ENCODE measurements at regions not wholly inside any gene's neighbourhood (a gene's known extent, or its start where the extent isn't known, plus 50 kb on each side); places are given as distances from the start of the nearest gene placed in this dataset.

DNA sequence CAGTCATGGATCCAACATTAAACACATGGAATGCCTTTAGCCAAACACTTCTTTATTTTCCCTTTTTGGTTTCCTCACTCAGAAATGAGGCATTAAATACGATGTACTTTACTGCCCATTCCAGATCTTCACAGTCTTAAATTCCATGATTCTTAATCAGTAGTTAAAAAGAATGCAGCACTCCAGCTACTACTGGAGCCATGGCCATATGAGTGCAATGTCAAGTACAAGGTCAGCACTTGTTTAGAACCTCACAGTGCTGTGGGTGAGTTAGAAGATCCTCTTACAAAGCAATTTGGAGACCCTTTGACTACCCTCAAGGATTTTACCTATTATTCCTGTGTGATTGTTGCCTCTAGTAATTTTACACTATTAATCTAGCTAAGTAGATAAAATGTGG lies 550.3 kb upstream of the LRRTM1 start:
- Mint-ChIP-seq H3K9me3 (peaks cover 30% of the 10 kb centered on the region), H3K4me1 (ENCODE audit: low read depth) (no peaks in the 10 kb centered on the region), H3K27ac (no peak overlapping the region), H3K4me3 (no peak overlapping the region), H3K36me3 (ENCODE audit: low read depth) (no peaks in the 10 kb centered on the region), H3K27me3 (no peaks in the 10 kb centered on the region)
- no peak for DNase-seq

GRCh38 chr2:80852808-80853139 lies 548.2 kb upstream of the LRRTM1 start:
- H3K4me1 Mint-ChIP-seq (ENCODE audit: low read depth) = no peaks in the 10 kb centered on the region
- H3K27ac Mint-ChIP-seq = no peak overlapping the region
- H3K9me3 Mint-ChIP-seq = peaks cover 30% of the 10 kb centered on the region
- H3K36me3 Mint-ChIP-seq (ENCODE audit: low read depth) = no peaks in the 10 kb centered on the region
- no peak for DNase-seq
- no peaks in the 10 kb centered on the region for H3K27me3 Mint-ChIP-seq
- no peak overlapping the region for H3K4me3 Mint-ChIP-seq

DNA sequence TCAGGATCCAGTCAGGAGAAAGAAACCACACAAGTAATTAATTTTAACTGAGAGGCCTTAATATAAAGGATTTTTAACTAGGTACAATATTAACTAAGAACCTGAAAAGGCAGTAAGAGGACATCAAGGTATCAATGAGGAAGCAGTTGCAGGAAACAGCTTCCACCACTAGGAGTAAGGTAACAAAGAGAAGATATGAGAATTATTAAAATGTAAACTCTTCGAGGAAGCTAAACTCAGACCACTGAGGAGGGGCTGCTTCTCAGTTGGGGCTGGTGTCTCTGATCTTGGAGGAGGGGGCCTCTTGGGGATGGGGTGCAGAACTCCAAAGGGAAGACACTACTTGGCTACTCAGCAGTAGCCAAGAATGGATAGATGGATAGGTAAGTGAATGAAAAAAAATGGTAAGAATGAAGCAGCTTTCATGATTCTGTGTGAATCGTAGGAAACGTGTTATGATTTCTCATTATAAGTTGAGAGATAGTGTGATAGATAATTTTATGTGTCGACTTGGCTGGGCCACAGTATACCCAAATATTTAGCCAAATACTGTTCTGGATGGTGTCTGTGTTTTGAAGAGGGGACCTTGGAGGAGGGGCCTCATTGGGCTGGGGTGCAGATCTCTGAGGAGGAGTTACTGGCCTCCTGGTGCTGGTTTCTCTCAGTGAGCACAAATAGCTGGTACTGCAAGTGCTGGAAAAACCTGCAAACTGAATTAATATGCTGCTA lies 547.7 kb upstream of the LRRTM1 start:
- no peaks in the 10 kb centered on the region for H3K36me3 Mint-ChIP-seq (ENCODE audit: low read depth)
- H3K27ac Mint-ChIP-seq = no peak overlapping the region
- DNase-seq = no peak
- no peaks in the 10 kb centered on the region for H3K27me3 Mint-ChIP-seq
- peaks cover 30% of the 10 kb centered on the region for H3K9me3 Mint-ChIP-seq
- no peaks in the 10 kb centered on the region for H3K4me1 Mint-ChIP-seq (ENCODE audit: low read depth)
- H3K4me3 Mint-ChIP-seq = no peak overlapping the region

DNA sequence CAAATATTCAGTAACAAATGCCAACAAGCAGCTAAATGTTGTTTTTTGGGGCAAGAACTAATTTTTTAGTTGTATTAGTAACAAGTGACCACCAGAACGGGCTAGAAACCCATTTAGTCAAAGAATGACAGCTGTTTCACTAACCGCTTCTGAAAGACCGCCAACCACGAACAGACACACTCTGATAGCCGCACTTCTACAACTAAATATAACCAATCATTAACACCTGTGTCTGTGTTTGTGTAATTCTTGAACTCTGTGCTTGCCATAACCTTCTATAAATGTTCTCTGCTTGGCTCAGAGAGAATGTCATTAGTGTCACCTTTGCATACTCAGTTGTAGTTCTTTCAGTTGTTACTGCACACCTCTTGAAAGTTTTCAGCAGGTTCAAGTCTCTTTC lies 526.3 kb upstream of the LRRTM1 start:
- Mint-ChIP-seq H3K27ac (no peak overlapping the region), H3K36me3 (ENCODE audit: low read depth) (no peaks in the 10 kb centered on the region), H3K4me1 (ENCODE audit: low read depth) (no peaks in the 10 kb centered on the region), H3K27me3 (no peaks in the 10 kb centered on the region), H3K4me3 (no peak overlapping the region), H3K9me3 (peaks cover 22% of the 10 kb centered on the region)
- DNase-seq = no peak

DNA sequence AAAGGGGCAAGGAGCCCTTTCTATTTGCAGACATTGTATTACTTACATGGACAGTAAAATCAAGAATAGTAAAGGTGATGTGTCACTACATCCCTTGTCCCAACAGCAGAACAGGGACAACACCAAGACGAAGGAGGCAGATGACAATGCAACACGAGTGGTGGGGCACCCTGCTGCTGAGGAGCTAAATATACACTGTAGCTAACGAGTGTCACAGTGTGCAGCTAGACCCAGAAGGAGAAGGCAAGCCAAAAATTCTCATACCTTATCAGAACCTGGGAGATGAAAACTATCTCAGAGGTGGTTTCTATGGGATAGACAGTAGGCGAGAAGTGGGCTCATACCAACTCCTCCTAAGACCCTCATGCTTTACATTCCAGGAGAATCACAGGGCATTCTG lies 518.4 kb upstream of the LRRTM1 start:
- H3K27me3 Mint-ChIP-seq = no peaks in the 10 kb centered on the region
- no peaks in the 10 kb centered on the region for H3K36me3 Mint-ChIP-seq (ENCODE audit: low read depth)
- no peaks in the 10 kb centered on the region for H3K4me1 Mint-ChIP-seq (ENCODE audit: low read depth)
- H3K27ac Mint-ChIP-seq = no peak overlapping the region
- peaks cover 32% of the 10 kb centered on the region for H3K9me3 Mint-ChIP-seq
- no peak overlapping the region for H3K4me3 Mint-ChIP-seq
- DNase-seq = no peak

- Mint-ChIP-seq H3K4me3 (no peak overlapping the region), H3K4me1 (ENCODE audit: low read depth) (no peaks in the 10 kb centered on the region), H3K27me3 (no peaks in the 10 kb centered on the region), H3K9me3 (peaks cover 49% of the 10 kb centered on the region), H3K36me3 (ENCODE audit: low read depth) (no peaks in the 10 kb centered on the region), H3K27ac (no peak overlapping the region)
- DNase-seq = no peak
Observed at GRCh38 chr2:80815259-80815658, 510.7 kb upstream of the LRRTM1 start.

GRCh38 chr2:80786584-80786983 lies 482.0 kb upstream of the LRRTM1 start:
- DNase-seq = no peak
- H3K36me3 Mint-ChIP-seq (ENCODE audit: low read depth) = no peaks in the 10 kb centered on the region
- no peaks in the 10 kb centered on the region for H3K27me3 Mint-ChIP-seq
- no peak overlapping the region for H3K4me3 Mint-ChIP-seq
- peaks cover 24% of the 10 kb centered on the region for H3K9me3 Mint-ChIP-seq
- H3K27ac Mint-ChIP-seq = no peak overlapping the region
- H3K4me1 Mint-ChIP-seq (ENCODE audit: low read depth) = no peaks in the 10 kb centered on the region

GRCh38 chr2:80778704-80779103 lies 474.2 kb upstream of the LRRTM1 start:
- peaks cover 26% of the 10 kb centered on the region for H3K9me3 Mint-ChIP-seq
- no peaks in the 10 kb centered on the region for H3K36me3 Mint-ChIP-seq (ENCODE audit: low read depth)
- H3K4me3 Mint-ChIP-seq = no peak overlapping the region
- no peak for DNase-seq
- no peaks in the 10 kb centered on the region for H3K27me3 Mint-ChIP-seq
- no peak overlapping the region for H3K27ac Mint-ChIP-seq
- H3K4me1 Mint-ChIP-seq (ENCODE audit: low read depth) = no peaks in the 10 kb centered on the region

DNA sequence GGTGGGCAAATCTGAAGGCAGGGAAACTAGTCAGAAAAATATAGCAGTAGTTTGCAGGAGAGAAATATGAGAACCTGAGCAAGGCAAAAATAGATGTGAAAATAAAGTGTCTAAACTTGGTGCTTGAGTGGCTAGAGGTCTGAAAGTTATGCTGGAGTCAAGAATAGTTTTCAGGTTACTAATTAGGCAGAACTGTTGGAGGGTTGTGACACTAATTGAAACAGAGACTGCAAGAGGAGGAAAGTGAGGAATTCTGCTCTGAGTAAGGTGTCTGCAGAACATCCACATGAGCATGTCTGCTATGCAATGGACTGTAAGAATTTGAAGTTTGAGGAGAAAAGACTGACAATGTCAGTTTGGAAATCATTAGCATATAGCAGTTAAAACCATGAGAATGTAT lies 444.0 kb upstream of the LRRTM1 start:
- no peaks in the 10 kb centered on the region for H3K27me3 Mint-ChIP-seq
- H3K4me1 Mint-ChIP-seq (ENCODE audit: low read depth) = no peaks in the 10 kb centered on the region
- peaks cover 29% of the 10 kb centered on the region for H3K9me3 Mint-ChIP-seq
- H3K27ac Mint-ChIP-seq = no peak overlapping the region
- DNase-seq = no peak
- no peak overlapping the region for H3K4me3 Mint-ChIP-seq
- H3K36me3 Mint-ChIP-seq (ENCODE audit: low read depth) = no peaks in the 10 kb centered on the region

GRCh38 chr2:80737047-80737446 lies 432.5 kb upstream of the LRRTM1 start:
- Mint-ChIP-seq H3K4me3 (no peak overlapping the region), H3K36me3 (ENCODE audit: low read depth) (no peaks in the 10 kb centered on the region), H3K4me1 (ENCODE audit: low read depth) (no peaks in the 10 kb centered on the region), H3K9me3 (peaks cover 34% of the 10 kb centered on the region), H3K27me3 (no peaks in the 10 kb centered on the region), H3K27ac (no peak overlapping the region)
- no peak for DNase-seq

GRCh38 chr2:80725001-80725400 lies 420.4 kb upstream of the LRRTM1 start:
- H3K4me1 Mint-ChIP-seq (ENCODE audit: low read depth) = no peaks in the 10 kb centered on the region
- H3K4me3 Mint-ChIP-seq = no peak overlapping the region
- peaks cover 16% of the 10 kb centered on the region for H3K9me3 Mint-ChIP-seq
- DNase-seq = no peak
- H3K27ac Mint-ChIP-seq = no peak overlapping the region
- H3K27me3 Mint-ChIP-seq = no peaks in the 10 kb centered on the region
- no peaks in the 10 kb centered on the region for H3K36me3 Mint-ChIP-seq (ENCODE audit: low read depth)

DNA sequence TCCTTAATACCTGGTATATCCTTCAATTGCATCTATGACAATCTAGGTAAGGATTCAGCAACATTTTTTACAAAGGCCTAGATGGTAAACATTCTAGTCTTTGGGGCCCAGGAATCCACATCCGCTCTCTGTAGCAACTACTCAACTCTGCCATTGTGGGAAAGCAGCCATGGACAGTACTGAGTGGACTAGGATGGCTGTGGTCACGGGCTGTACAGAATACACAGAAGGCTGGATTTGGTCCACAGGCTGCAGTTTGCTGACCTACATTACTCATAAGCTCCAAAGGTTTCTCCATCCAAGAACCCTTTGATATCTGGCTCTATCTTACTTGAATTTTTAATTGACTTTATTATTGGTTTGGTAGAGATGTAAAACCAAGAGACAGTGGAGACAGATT lies 418.3 kb upstream of the LRRTM1 start:
- Mint-ChIP-seq H3K4me3 (no peak overlapping the region), H3K9me3 (peaks cover 10% of the 10 kb centered on the region), H3K4me1 (ENCODE audit: low read depth) (no peaks in the 10 kb centered on the region), H3K27ac (no peak overlapping the region), H3K27me3 (no peaks in the 10 kb centered on the region), H3K36me3 (ENCODE audit: low read depth) (no peaks in the 10 kb centered on the region)
- DNase-seq = no peak

DNA sequence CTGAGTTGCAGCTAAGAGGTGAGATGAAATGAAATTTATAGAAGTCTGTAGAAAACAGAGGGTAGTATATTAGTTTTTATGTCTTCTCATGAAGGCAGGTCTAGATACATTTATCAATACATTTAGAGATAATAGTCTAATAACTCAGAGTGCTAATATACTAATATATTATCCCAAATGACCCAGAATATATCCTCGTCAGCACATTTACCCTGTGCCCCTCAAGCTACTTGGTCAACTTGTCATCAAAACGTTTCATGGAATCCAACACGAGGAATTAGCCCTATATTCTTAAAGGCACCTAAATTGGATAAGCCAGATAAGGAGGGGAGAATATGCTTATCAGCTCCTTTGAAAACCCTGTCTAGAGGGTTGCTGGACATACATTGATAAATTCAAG lies 415.1 kb upstream of the LRRTM1 start:
- Mint-ChIP-seq H3K27ac (no peak overlapping the region), H3K9me3 (peaks cover 9% of the 10 kb centered on the region), H3K27me3 (no peaks in the 10 kb centered on the region), H3K4me3 (no peak overlapping the region), H3K4me1 (ENCODE audit: low read depth) (no peaks in the 10 kb centered on the region), H3K36me3 (ENCODE audit: low read depth) (no peaks in the 10 kb centered on the region)
- no peak for DNase-seq

- no peaks in the 10 kb centered on the region for H3K36me3 Mint-ChIP-seq (ENCODE audit: low read depth)
- H3K9me3 Mint-ChIP-seq = peaks cover 11% of the 10 kb centered on the region
- no peak for DNase-seq
- no peak overlapping the region for H3K27ac Mint-ChIP-seq
- no peaks in the 10 kb centered on the region for H3K27me3 Mint-ChIP-seq
- H3K4me1 Mint-ChIP-seq (ENCODE audit: low read depth) = no peaks in the 10 kb centered on the region
- no peak overlapping the region for H3K4me3 Mint-ChIP-seq
Observed at GRCh38 chr2:80715433-80715832, 410.9 kb upstream of the LRRTM1 start.

DNA sequence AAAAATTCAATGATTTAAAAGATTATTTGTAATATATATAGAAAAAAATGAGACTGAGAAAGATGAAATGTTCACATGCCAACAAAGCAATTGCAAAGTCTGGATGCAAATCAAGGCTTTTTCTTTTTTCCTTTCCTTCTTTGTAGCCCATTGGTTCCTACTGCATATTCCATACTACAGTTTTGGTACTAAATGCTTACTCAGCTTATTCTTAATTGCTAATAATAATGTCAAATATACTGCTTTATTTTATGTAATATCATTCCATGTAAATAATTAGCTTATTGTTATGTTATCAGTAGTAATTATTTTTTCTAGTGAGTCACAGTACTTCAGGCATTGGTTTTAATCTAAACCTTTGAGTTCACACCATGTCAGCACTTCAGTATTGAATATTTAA lies 407.4 kb upstream of the LRRTM1 start:
- DNase-seq = no peak
- Mint-ChIP-seq H3K9me3 (peaks cover 17% of the 10 kb centered on the region), H3K27me3 (no peaks in the 10 kb centered on the region), H3K4me3 (no peak overlapping the region), H3K27ac (no peak overlapping the region), H3K4me1 (ENCODE audit: low read depth) (no peaks in the 10 kb centered on the region), H3K36me3 (ENCODE audit: low read depth) (no peaks in the 10 kb centered on the region)

DNA sequence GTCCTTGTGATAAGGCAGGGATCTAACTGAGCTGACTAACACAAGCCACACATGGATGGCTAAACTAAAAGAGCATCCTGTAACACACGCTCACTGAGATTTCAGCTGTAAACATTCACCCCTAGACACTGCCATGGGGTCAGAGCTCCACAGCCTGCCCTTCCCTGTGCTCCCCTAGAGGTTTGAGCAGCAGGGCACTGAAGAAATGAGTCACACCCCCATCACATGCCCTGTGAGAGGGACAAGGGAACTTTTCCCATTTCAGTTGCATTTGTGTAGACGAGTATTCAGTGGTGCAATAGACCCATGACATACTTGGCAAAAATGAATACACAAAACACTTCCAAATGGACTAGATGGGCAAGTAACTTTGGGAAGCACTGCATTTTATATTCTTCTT lies 402.4 kb upstream of the LRRTM1 start:
- Mint-ChIP-seq H3K9me3 (peaks cover 21% of the 10 kb centered on the region), H3K36me3 (ENCODE audit: low read depth) (no peaks in the 10 kb centered on the region), H3K27ac (no peak overlapping the region), H3K27me3 (no peaks in the 10 kb centered on the region), H3K4me1 (ENCODE audit: low read depth) (no peaks in the 10 kb centered on the region), H3K4me3 (no peak overlapping the region)
- no peak for DNase-seq
